HG03095 (cell line): ENCODE measurements at regions not wholly inside any gene's neighbourhood (a gene's known extent, or its start where the extent isn't known, plus 50 kb on each side); places are given as distances from the start of the nearest gene placed in this dataset.
A peak's percentile ranks its signal among the peaks of the same experiment; 100 is the strongest.
"Not testable (repeated sequence)": the region's sequence is repeated elsewhere in the genome, so short reads cannot be mapped to it uniquely, and the experiment has no call there.

Source experiments
- ATAC-seq: cut with Tn5 transposase; IDR thresholded peaks from one replicate; pipeline ENCODE4 v1.9.1; 2021; ENCODE audit warnings: moderate library complexity; ENCODE audit not compliant: unreplicated experiment

DNA sequence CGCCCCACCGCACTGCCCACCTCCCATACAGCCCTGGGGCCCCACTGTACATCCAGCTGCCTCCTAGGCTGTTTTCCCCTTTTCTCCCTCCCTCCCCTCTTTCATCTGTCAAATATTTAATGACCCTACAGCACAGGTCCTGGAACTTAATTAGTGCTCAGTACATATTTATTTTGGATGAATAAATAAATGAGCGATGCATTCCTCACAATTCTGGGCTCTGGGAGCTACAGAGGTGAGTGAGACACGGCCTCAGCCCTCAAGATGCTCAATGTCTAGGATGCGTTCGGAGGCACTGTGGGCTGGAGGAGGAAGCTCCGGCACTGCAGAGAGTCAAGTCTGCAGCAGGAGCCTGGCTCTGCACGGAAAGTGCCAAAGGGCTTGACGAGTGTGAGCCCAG is 175.0 kb downstream of the FAM43A start:
- ATAC-seq: no peak

DNA sequence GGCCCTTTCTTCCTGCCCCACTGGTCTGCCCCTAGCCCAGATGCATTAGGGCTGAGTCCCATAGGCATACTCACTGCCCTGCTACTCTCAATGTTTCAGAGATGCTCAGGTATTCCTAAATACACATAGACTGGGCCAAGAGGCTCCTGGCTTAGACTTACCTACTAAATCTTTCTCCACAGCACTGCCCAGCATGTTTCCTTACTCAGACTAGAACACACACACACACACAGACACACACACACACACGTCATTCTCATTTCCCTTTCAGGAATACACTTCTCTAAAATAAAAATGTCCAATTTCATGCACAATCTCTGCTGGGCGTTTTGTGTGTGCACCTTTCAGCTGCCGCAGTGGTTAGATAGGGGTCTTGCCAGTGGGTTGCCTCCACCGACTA is 175.7 kb downstream of the FAM43A start:
- ATAC-seq: no peak

DNA sequence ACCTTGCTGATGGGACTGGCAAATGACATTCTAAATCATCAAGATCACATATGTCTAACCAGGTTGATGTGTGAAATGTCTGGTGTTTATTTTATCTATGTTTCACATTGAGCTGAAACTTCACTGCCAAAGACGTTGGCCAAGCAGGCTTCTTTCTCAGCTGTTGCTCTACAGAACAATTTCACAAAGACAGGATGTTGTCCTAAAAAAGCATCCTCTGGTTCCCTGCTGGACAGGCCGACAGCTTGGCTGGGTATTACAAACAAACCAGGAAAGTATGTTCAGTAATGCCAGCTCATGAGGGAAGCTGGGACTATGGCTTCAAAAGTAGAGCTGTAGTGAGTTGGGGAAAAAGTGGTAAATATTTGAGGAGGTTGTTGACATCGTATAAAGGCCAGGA is 179.4 kb downstream of the FAM43A start:
- no peak for ATAC-seq

DNA sequence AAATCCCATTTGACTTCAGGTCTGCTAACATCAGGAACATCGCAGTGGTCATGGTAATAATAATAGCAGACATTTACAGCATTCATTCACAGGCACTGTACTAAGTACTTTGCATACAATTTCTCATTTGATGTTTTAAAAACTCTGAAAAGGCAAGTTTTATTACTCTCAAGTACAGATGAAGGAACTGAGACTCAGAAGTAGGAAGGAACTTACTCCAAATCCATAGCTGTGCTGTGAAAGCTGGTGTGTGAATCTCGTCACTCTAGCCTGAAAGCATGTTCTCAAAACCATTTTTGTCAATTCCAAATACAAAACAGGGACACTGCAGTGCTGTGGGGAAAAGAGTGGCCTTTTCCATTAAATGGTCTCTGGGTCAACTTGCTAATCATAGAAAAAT is 179.9 kb downstream of the FAM43A start:
- ATAC-seq: no peak

DNA sequence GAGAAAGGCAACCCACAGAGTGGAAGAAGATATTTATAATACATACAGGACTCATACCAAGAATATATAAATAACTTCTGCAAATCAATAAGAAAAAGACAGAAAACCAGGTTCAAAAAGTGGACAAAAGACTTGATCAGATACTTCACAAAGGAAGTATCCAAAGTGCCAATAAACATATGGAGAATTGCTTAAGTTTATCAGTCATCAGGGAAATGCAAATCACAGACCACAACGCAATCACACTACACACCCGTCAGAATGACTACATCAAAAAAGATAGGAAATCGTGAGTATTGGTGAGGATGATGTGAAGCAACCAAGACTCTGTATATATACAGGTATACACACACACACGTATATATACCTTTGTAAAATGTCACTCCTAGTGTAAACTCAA is 180.6 kb downstream of the FAM43A start:
- no peak for ATAC-seq

DNA sequence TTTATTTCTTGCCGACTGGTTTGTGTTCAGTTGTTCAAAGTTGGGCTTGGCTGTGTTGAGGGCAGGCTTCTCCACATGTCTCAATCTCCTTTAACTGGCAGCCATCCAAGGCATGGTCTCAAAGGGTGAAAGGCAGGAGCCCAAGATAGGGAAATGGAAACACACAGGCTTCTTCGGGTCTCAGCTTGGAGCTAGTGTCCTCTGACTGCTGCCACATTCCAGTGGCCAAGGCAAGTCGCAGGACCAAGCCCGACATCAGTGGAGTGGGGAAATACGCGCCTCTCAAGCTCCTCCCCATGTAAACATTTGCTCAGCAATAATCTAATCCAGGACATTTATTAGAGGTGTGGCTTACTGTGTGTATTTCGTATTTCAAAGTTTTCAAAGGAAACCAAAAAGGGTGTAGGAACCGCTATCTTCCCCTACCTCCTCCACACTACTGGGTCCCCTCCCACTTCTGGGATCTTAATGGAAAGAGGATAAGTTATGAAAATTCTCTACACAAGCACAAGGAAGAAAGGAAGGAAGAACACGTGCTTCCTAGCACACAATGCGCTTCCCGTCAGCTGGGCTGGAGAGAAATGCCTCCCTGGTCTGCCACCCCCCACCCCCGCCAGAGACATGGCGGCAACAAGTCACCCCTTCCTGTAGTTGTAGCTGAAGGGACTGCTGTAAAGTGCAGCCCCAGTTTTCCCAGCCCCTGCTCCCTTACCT is 181.7 kb downstream of the FAM43A start:
- no peak for ATAC-seq

DNA sequence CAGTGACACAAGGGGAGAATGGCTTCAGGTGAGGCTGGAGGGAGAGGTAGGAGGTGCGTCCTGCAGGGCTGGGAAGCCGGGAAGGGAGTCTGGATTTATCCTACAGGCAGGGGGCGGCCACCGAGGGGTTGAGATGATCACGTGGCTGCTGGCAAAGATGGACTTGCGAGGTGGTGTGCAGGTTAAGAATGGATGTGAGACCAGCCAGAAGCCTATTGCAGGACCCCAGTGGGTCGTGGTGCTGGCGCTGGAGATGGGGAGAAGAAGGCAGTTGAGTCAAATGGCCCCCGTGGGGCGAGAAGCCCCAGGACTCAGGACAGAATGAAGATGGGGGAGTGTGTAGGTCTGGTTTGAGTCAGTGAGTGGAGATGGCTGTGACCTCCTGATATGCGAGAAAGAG is 183.1 kb downstream of the FAM43A start:
- ATAC-seq: no peak

DNA sequence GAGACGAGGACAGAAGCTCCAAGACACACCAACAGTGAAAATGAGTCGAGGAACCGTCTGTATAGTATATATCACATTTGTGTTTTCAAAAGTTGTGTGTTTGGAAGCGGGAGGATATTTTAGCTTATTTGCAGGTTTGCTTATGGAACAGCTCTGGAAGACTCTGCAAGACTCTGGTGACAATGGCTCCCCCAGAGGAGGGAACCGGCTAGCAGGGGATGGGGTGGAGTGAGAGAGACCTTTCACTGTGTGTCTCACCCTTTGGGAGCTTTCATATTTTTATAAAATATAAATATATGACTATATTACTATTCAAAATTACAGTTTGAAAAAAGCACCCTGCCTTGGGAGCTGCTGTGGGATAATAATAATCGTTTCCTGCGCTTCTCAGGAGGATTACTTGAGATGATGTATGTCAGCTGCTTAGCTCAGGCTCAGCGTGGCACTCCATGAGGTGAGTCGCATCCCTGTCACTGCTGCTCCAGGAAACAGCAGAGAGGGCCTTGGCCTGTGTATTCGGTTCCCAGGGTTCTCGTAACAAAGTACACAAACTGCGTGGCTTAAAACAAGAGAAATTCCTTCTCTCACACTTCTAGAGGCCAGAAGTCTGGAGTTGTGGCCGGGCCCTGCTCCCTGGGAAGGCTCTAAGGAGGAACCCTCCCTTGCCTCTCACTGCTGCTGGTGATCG is 183.9 kb downstream of the FAM43A start:
- no peak for ATAC-seq

DNA sequence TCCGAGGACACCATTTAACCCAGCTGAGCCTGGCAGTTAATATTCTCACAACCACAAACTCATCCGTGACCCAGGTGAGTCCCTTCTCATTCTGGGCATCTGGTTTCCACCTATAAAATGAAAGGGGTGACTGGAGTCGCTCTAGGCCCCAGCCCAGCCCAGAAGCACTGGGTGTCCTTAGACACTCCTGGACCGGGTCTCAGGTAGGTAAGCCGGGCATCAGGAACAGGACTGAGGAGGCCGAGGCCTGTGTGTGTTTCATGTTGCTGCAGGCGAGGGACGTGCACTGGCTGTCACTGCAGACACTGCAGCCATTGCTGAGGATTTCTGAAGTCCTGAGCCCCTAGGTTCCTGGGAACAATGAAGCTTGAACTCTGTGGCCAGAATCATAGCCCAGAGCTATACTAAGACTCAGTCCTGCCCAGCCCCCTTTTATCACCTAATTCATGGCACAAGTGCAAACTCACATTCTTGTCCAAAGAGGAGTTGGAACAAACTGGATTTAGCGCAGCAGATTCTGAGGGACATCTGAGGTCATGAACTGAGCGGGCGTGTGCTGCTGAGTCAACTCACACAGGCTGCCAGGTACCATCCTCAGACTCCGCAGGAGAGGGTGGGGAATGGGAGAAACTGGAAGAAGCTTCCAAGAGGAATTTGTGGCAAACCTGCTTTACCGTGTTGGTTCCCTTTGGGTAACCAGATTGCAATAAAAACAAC is 184.9 kb downstream of the FAM43A start:
- no peak for ATAC-seq

DNA sequence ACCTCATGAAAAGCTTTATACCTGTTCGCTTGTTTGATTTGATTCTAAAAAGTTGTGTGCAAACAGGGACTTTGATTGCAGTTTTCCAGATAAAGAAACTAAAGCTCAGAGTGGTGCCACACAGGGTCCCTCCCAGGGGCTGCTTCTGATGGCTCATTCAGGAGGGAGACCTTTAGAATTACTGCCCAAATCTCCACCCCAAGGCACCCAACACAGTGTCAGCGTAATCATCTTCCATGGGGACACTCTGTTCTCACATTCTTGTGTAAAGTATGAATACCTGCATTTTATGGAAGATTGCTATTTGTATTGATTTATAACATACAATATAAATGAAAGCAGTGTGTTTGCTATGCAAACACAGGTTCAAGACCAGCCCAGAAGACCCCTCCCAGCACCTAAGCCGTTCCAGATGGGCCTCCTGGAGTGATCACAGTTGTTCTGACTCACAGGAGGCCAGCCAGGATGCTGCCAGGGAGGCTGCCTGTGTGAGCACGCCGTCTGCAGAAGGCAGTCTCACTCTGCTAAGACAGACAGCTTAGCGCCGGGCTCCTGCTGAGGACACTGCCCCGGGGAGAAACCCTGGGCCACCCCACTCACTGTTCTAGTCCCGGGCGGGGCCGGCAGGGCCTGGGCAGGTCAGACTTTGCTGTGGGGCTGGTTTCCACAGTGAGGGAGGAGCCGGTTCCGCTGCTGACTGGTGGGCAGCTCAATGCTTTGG is 185.6 kb downstream of the FAM43A start:
- peak; percentile 59 for ATAC-seq

DNA sequence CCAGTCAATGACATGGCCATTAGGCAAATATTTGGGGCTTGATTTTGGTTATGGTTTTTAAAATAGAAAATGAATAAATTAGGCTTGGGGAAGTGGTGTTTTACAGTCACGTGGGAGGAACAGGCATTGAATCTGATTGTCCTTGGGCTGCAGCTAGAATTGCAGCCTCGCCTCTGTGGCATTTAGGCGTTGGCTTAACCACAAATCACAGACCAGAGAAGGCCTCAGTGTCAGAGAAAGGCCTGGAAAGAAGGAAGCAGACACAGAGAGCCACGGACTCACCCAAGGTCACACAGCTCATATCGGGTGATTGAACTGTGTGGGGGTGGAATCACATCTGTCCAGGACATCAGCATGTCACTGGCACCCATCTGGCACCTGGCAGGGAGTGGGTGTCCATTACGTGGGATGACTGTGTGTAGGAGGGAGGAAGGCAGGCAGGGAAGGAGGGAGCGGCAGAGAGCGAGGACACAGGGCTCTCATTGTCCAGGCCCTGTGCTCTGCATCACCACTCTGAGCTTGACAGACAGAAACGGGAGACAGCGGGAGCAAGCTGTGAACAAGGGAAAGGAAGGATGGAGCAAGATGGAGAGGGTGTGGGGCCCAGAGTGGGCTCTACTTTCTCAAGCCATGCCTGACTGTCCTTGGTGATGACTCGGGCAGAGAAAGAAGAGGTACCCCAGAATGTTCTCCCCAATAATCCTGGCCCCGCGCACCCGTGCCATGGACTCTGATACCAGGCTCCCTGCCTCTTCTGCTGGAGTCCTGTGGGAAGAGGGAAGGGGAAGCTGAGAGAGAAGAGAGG is 186.4 kb downstream of the FAM43A start:
- no peak for ATAC-seq

DNA sequence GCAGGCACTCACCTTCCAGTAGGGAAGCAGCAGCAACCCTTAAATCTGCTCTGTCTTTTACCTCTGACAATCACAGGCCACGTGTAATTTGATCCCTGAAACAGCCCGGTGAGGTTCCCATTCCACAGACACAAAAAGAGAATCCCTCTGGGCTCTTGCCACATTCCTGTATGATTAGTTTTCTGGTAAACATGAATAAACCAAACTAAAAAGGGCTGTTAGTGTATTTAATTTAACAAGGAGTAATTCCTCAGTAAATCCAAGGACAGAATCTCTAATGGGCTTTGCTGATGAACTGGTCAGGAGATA is 186.9 kb downstream of the FAM43A start:
- ATAC-seq: no peak

DNA sequence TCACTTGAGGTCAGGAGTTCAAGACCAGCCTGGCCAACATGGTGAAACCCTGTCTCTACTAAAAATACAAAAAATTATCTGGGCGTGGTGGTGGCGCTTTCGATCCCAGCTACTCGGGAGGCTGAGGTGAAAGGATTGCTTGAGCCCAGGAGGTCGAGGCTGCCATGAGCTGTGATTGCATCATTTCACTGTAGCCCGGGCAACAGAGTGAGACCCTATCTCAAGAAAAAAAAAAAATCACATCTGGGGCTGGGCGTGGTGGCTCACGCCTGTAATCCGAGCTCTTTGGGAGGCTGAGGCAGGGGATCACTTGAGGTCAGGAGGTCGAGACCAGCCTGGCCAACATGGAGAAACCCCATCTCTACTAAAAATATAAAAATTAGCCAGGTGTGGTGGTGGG is 187.8 kb downstream of the FAM43A start:
- ATAC-seq: not testable (repeated sequence)

DNA sequence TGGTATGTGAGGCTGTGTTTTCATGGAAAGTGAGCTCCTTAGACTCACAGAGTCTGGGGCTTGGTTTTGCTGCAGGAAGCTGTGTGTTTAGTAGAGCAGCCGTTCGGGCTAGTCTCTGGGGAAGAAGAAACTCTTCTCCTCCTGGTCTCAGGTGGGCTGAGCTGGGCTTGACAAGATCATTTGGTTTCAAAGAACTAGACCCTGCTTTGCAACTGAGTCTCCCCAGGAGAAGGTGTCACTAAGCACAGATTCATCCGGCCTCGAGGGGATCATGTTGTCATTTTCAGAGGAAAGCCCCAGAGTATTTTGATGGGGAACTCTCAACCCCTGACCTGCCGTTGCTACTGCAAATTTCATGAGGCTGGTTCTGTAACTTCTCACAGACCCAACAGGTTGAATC is 188.5 kb downstream of the FAM43A start:
- ATAC-seq: no peak

DNA sequence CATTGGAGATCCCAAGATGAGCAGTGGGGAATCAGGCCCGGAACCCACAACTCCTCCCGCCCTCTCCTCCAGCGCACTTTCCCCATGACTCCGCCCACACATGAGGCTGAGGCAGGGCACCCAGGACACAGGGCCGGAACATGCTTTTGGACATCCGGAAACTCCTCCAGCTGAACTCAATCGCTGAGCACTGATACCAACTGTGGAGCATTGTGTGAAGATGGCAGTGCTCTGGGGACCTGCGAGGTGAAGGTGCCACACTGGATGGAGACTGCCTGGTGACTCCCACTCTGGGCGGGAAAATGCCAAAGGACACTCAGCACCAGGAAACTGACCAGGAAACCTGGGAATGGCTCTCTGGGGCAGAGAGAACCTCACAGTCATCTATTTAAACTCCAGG is 189.1 kb downstream of the FAM43A start:
- ATAC-seq: no peak

DNA sequence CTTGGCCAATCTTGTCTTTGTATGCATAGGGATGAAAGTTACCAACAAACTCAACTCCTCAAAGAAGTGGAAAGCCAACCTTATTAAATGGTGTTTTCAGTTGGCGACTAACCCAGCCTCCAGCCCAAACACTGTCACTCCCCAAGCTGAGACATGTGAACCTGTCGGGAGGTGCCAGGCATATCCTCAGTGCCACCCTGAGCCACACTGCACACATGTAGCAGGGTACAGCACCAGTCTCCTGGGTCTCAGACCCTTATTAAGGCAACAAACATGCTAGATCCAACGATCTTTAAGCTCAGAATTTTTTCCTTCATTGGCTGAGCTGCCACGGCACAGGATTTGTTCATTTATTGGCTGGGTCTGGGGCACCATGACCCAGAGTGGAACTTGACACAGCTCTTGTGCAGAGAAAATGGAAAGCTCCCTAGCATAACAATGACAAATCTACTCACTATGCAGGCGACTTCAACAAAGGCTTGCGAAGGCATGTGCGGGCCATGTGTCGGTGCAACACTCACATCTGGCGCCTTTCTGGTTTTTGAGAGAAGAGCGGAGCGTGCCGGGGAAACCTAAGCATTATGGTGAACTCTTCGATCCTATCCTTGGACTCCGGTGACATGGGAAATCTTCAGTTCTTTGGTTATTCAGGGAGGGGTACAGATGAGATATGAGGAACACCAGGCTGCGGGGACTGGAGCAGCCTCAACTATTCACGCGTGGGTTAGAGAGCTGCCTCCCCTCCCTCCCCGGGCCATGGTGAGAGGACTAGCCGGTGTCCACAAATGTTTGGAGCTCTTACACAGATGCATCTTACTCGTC is 190.1 kb downstream of the FAM43A start:
- no peak for ATAC-seq

DNA sequence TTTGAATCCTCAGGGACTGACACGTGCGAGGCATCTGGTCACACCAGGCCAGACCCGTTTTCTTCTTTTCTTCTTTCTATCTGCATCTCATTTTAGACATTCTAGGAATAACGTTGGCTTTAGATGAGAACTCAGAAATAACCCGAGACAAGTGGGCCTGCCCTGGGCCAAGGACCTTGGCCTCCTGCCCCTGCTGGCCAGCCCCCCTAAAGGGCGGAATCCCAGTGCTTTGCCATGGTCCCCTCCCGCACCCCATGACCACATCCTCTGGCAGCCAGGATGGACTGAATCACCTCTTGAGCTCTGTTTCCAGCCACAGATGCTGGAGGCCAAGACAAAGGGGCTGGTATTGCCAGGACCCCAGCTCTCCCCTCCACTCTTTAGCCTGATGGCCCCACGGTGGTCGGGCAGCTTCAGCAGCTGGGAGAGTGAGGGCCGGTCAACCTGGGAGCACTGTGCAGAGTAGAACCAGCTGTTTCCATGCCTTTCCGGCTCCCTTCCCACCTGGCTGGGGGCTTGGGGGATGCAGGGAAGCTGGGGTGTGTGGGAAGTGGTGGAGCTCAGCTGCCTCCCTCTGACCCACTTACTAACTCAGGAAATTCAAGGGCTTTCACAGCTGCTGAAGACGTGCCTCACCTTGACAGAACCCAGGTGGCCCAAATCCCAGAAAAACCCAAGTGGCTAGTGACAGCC is 190.9 kb downstream of the FAM43A start:
- no peak for ATAC-seq

DNA sequence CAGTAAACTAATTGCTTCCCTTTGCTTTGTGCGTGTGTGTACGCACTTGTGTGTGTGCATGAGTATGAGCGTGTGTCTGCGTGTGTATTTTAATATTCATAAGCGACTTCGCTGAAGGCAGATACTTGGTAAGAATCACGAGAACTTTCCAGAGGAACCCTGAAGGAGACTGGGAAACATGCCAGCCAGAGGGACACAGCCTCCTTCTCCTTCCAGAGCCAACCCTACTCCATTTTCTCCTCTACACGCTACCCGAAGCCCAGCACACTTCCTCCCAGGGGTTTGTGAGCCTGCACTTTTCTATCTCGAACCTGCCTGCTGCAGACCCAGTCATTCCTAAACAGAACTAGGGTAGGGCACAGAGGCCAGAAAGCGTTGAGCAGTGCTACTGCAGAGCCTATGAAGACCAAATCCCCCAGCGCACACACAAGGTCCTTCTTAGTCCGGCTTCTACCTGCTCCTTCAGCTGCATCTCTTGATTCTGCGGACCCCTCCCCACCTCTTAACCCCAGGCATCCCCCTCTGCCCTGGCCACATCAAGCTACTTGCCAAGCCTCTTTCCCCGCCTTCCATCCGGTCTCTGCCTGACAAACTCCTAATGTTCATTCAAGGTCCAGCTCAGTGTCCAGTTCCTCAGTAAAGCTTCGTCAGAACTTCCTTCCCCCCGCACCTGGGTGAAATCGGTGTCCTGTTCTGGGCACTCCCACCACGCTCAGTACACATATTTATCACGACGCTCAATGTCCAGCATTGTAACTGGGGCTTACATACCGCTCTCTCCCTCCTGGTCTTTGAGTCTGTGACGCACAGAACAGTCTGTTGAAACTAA is 191.8 kb downstream of the FAM43A start:
- ATAC-seq: no peak
